ENCODE measurements at regions not wholly inside any gene's neighbourhood (a gene's known extent, or its start where the extent isn't known, plus 50 kb on each side); places are given as distances from the start of the nearest gene placed in this dataset.

DNA sequence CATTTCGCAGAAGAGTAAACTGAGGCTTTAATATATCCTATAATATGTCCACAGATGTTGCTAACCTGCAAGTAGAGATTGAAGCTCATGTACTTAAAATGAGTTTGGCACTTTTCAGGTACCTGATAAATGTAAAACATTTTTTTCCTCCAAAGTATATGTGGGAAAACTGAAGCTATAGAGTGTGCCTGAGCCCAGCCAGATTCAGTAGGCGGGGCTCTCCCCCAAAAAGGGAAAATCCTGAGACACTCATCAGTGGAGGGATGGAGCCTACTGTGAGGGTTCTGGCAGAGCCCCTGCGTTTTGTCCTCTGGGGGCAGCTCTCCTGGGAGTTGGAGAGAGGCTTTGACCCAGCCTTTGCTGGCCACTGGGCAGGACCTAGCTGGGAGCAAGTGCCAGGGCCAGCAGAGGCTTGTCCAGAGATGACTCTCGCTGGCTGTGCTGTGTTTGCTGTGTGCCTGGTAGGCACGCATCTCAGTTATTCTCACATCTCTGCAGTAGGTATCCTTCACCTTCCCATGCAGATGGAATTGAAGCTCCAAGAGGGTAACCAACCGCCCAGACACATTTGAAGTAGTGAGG lies 81.1 kb upstream of the SPRY4 start:
- no peaks in the 10 kb centered on the region for H4K20me1 ChIP-seq (ENCODE audit: control insufficient read depth, insufficient read depth)
- H3K4me1 ChIP-seq (ENCODE audit: control insufficient read depth, insufficient read depth, low read length), result no peaks in the 10 kb centered on the region
- 32% methylated on average over 6 of the region's 6 CpGs for WGBS (ENCODE audit: insufficient coverage, insufficient replicate concordance, low lambda C conversion rate, missing lambda C conversion rate)
- intact Hi-C loops (cut with micrococcal nuclease; ENCODE audit: unreplicated experiment) (no loop called here), in situ Hi-C loops (cut with MboI) (no loop called here)
- ChIA-PET POLR2A (interaction anchor here (0.8 kb wide), 1 partner anchor 9 kb away, joined by 3 read pairs; no protein-coding TSS in a partner anchor), CTCF (interaction anchor here (0.8 kb wide), 1 partner anchor 263 kb away, joined by 3 read pairs; no protein-coding TSS in a partner anchor), RAD21 (ENCODE audit: unreplicated experiment) (interaction anchor here (1.2 kb wide), 1 partner anchor 14 kb away, joined by 3 read pairs; no protein-coding TSS in a partner anchor), SMC1A (ENCODE audit: uncharacterized antibody, unreplicated experiment) (interaction anchor here (0.7 to 2.0 kb wide), 4 partner anchors 8 to 26 kb away, joined by 3 to 8 read pairs (median 4); no protein-coding TSS in a partner anchor)
- no peaks in the 10 kb centered on the region for H3K27me3 ChIP-seq (replicated peaks in 1 of 2; ENCODE audit: control insufficient read depth in 2 of 2, insufficient read depth in 2 of 2, low read length in 1 of 2)
- H3K27ac ChIP-seq (ENCODE audit: control insufficient read depth, insufficient read depth), result no peak overlapping the region
- FAIRE-seq (no peak), DNase-seq (ENCODE audit: low read depth, low spot score) (no peak), ATAC-seq (no peak; the same call in 2 of the 3 replicates)
- H3K36me3 ChIP-seq (ENCODE audit: control insufficient read depth in 2 of 2, insufficient read depth in 2 of 2, low read length in 1 of 2), result no peaks in the 10 kb centered on the region
- H2AFZ ChIP-seq (ENCODE audit: control insufficient read depth, low read depth, low read length), result no peak overlapping the region
- BruUV-seq (replicated peaks), result no TSS peak
- no peak overlapping the region for H3K9ac ChIP-seq (ENCODE audit: control insufficient read depth, insufficient read depth, low read length)
- no peak overlapping the region for H3K4me3 ChIP-seq
- H3K9me3 ChIP-seq (replicated peaks; ENCODE audit: control insufficient read depth, insufficient read depth, low read length), result no peaks in the 10 kb centered on the region
- no peaks in the 10 kb centered on the region for H3K79me2 ChIP-seq (ENCODE audit: control insufficient read depth, insufficient read depth, low read length)
- no peak overlapping the region for H3K4me2 ChIP-seq (ENCODE audit: control insufficient read depth, insufficient read depth)
- TF ChIP-seq SMAD5 (IDR thresholded peaks at IDR 0.05; ENCODE audit: low read depth), result no peak
- TF ChIP-seq, protein P1, sequence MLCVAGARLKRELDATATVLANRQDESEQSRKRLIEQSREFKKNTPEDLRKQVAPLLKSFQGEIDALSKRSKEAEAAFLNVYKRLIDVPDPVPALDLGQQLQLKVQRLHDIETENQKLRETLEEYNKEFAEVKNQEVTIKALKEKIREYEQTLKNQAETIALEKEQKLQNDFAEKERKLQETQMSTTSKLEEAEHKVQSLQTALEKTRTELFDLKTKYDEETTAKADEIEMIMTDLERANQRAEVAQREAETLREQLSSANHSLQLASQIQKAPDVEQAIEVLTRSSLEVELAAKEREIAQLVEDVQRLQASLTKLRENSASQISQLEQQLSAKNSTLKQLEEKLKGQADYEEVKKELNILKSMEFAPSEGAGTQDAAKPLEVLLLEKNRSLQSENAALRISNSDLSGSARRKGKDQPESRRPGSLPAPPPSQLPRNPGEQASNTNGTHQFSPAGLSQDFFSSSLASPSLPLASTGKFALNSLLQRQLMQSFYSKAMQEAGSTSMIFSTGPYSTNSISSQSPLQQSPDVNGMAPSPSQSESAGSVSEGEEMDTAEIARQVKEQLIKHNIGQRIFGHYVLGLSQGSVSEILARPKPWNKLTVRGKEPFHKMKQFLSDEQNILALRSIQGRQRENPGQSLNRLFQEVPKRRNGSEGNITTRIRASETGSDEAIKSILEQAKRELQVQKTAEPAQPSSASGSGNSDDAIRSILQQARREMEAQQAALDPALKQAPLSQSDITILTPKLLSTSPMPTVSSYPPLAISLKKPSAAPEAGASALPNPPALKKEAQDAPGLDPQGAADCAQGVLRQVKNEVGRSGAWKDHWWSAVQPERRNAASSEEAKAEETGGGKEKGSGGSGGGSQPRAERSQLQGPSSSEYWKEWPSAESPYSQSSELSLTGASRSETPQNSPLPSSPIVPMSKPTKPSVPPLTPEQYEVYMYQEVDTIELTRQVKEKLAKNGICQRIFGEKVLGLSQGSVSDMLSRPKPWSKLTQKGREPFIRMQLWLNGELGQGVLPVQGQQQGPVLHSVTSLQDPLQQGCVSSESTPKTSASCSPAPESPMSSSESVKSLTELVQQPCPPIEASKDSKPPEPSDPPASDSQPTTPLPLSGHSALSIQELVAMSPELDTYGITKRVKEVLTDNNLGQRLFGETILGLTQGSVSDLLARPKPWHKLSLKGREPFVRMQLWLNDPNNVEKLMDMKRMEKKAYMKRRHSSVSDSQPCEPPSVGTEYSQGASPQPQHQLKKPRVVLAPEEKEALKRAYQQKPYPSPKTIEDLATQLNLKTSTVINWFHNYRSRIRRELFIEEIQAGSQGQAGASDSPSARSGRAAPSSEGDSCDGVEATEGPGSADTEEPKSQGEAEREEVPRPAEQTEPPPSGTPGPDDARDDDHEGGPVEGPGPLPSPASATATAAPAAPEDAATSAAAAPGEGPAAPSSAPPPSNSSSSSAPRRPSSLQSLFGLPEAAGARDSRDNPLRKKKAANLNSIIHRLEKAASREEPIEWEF (IDR thresholded peaks at IDR 0.05; ENCODE audit: insufficient replicate concordance, low read depth, low read length), result no peak
- TF ChIP-seq TBL1XR1 (IDR thresholded peaks at IDR 0.05; ENCODE audit: low read depth, low read length), result no peak
- TF ChIP-seq CHD2 (IDR thresholded peaks at IDR 0.05; ENCODE audit: borderline replicate concordance, low read depth, low read length), result no peak
- TF ChIP-seq POLR2AphosphoS2 (IDR thresholded peaks at IDR 0.05; ENCODE audit: low read depth, low read length), result no peak
- TF ChIP-seq, protein P2, sequence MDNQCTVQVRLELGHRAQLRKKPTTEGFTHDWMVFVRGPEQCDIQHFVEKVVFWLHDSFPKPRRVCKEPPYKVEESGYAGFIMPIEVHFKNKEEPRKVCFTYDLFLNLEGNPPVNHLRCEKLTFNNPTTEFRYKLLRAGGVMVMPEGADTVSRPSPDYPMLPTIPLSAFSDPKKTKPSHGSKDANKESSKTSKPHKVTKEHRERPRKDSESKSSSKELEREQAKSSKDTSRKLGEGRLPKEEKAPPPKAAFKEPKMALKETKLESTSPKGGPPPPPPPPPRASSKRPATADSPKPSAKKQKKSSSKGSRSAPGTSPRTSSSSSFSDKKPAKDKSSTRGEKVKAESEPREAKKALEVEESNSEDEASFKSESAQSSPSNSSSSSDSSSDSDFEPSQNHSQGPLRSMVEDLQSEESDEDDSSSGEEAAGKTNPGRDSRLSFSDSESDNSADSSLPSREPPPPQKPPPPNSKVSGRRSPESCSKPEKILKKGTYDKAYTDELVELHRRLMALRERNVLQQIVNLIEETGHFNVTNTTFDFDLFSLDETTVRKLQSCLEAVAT (IDR thresholded peaks at IDR 0.05), result no peak
- TF ChIP-seq PML (IDR thresholded peaks at IDR 0.05; ENCODE audit: low read length), result no peak
- TF ChIP-seq MYC (IDR thresholded peaks at IDR 0.05; ENCODE audit: insufficient read depth, insufficient read length, insufficient replicate concordance, low read length, severe bottlenecking), result no peak
- TF ChIP-seq, protein P3, sequence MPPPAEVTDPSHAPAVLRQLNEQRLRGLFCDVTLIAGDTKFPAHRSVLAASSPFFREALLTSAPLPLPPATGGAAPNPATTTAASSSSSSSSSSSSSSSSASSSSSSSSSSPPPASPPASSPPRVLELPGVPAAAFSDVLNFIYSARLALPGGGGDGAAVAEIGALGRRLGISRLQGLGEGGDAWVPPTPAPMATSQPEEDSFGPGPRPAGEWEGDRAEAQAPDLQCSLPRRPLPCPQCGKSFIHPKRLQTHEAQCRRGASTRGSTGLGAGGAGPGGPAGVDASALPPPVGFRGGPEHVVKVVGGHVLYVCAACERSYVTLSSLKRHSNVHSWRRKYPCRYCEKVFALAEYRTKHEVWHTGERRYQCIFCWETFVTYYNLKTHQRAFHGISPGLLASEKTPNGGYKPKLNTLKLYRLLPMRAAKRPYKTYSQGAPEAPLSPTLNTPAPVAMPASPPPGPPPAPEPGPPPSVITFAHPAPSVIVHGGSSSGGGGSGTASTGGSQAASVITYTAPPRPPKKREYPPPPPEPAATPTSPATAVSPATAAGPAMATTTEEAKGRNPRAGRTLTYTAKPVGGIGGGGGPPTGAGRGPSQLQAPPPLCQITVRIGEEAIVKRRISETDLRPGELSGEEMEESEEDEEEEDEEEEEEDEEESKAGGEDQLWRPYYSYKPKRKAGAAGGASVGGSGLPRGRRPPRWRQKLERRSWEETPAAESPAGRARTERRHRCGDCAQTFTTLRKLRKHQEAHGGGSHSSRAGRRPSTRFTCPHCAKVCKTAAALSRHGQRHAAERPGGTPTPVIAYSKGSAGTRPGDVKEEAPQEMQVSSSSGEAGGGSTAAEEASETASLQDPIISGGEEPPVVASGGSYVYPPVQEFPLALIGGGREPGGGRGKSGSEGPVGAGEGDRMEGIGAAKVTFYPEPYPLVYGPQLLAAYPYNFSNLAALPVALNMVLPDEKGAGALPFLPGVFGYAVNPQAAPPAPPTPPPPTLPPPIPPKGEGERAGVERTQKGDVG (CRISPR knock-in tag; IDR thresholded peaks at IDR 0.05), result no peak
- TF ChIP-seq RB1 (IDR thresholded peaks at IDR 0.05; ENCODE audit: borderline replicate concordance), result no peak
- no peak for TF ChIP-seq MTA2 (IDR thresholded peaks at IDR 0.05; ENCODE audit: low read depth)
- no peak for TF ChIP-seq EGR1 (IDR thresholded peaks at IDR 0.05; ENCODE audit: borderline replicate concordance in 1 of 2, low read depth in 2 of 2, low read length in 2 of 2)
- no peak for TF ChIP-seq BMI1 (IDR thresholded peaks at IDR 0.05; ENCODE audit: borderline replicate concordance)
- no peak for TF ChIP-seq RELA (IDR thresholded peaks at IDR 0.05; ENCODE audit: borderline replicate concordance, partially characterized antibody)

Measured in GM12878 (cell line).